Lower leg skin (tissue), 4 donors: ENCODE measurements at regions not wholly inside any gene's neighbourhood (a gene's known extent, or its start where the extent isn't known, plus 50 kb on each side); places are given as distances from the start of the nearest gene placed in this dataset.

ENCODE experiments used
- DNase-seq, 2 donors: peaks; one replicate each; pipeline ENCODE4 v3.0.0-alpha.2; 2019; ENCODE audit warnings: low spot score in 2 of 2
- H3K4me3 ChIP-seq: fragments of 200-600 bp; sonication (generic); 2 replicates; pipeline ENCODE4 v1.5.1; 2017; ENCODE audit warnings: mild to moderate bottlenecking, low read depth; ENCODE audit not compliant: poor library complexity, severe bottlenecking
- POLR2A ChIP-seq, 2 donors: fragments of 450-650 bp; IDR thresholded peaks; one replicate each; pipeline ENCODE4 v1.6.1; 2016 to 2017; ENCODE audit warnings: antibody characterized with exemption in 2 of 2, mild to moderate bottlenecking in 1 of 2, moderate library complexity in 1 of 2
- WGBS, 2 donors: methylation state at CpG; one replicate each; pipeline ENCODE4 v1.1.5; 2018; 5-methylcytosine and 5-hydroxymethylcytosine counted together
- intact Hi-C: fragments of 100-400 bp; cut with DNase I; formaldehyde crosslinking; loops from one replicate; pipeline ENCODE4 v1.15.0; 2023; ENCODE audit warnings: low total_unique reads
- TF ChIP-seq, protein P1 (sequence below), 3 donors: fragments of 450-650 bp; IDR thresholded peaks; one replicate each; pipeline ENCODE4 v1.5.1; 2016; ENCODE audit warnings: antibody characterized with exemption in 3 of 3, mild to moderate bottlenecking in 3 of 3, moderate library complexity in 2 of 3

DNA sequence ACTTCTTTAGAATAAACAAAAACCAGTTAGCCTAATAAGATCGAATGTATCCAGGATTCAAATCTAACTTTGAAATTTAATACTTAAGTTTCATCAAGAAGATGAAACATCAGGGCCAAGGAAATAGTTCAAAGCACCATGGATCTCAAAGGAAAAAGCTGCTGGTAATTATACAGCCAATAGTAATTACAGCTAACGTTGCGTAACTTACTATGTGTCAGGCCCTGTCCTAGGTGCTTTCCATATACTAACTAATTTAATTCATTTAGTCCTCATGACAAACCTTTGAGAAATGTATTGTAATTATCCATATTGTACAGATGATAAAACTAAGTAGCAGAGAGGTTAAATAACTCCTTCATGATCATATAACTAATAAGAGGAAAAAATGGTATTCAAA, 598.6 kb downstream of the NYAP2 start:
- 78 to 80% methylated on average over 3 of the region's 3 CpGs for WGBS, 2 donors
- intact Hi-C loops = no loop called here
- no peak for DNase-seq
- TF ChIP-seq, protein P1, sequence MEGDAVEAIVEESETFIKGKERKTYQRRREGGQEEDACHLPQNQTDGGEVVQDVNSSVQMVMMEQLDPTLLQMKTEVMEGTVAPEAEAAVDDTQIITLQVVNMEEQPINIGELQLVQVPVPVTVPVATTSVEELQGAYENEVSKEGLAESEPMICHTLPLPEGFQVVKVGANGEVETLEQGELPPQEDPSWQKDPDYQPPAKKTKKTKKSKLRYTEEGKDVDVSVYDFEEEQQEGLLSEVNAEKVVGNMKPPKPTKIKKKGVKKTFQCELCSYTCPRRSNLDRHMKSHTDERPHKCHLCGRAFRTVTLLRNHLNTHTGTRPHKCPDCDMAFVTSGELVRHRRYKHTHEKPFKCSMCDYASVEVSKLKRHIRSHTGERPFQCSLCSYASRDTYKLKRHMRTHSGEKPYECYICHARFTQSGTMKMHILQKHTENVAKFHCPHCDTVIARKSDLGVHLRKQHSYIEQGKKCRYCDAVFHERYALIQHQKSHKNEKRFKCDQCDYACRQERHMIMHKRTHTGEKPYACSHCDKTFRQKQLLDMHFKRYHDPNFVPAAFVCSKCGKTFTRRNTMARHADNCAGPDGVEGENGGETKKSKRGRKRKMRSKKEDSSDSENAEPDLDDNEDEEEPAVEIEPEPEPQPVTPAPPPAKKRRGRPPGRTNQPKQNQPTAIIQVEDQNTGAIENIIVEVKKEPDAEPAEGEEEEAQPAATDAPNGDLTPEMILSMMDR (IDR thresholded peaks at IDR 0.05) = no peak
- TF ChIP-seq POLR2A (IDR thresholded peaks at IDR 0.05) = no peak
- H3K4me3 ChIP-seq = no peak overlapping the region

DNA sequence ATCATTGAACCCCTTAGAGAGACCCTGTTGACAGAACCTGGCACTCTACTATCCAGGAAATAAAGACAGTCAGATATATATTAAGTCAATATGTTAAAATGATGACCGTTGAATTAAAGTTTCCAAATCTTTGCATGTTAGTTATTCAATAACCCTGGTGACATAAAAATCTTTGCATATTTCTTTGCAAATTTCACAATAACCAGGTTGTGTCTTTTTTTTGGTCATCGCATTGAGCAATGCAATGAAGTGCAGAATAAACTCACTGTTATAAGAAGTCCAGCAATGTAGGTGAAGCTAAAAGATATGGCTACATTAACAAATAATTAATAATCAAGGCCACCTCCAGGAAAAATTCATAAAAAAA, 596.9 kb downstream of the NYAP2 start:
- no peak for DNase-seq
- H3K4me3 ChIP-seq = no peak overlapping the region
- WGBS, 2 donors = 77 to 79% methylated on average over 2 of the region's 2 CpGs
- intact Hi-C loops = no loop called here
- no peak for TF ChIP-seq POLR2A (IDR thresholded peaks at IDR 0.05)
- TF ChIP-seq, protein P1 (IDR thresholded peaks at IDR 0.05) = no peak

DNA sequence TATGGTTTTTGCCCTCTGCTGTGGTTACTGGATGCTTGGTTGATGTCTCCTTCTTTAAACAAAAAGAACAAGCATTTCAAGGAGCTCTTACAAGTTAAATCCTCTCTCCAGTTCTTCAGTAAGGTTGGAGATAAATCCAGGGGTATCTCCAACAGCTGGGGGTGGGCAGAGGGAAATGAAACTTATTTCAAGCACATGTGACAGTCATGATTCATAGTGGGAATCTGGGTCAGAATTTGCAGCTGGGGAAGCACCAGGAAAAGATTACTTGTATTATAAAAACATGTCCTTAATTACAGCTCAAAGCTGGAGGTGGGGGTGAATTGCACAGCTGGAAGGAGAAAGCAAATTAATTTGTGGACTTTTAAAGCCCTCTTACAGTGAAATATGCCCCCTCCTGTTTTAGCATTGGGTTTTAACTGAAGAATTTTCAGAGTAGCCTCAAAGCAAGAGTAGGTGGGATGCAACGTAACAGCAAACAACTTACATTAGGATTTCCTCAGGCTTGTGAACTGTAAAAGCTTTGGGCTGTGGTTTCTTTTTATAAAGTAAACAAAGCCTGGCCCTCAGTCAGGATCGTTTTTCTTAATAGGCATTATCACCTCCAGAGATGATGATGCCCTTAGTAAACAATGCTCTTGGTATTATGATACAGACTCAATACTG, 596.4 kb downstream of the NYAP2 start:
- DNase-seq = no peak
- intact Hi-C loops = no loop called here
- TF ChIP-seq, protein P1 (IDR thresholded peaks at IDR 0.05) = no peak
- no peak for TF ChIP-seq POLR2A (IDR thresholded peaks at IDR 0.05)
- WGBS, 2 donors = 35% methylated on average over 2 of the region's 2 CpGs
- no peak overlapping the region for H3K4me3 ChIP-seq

DNA sequence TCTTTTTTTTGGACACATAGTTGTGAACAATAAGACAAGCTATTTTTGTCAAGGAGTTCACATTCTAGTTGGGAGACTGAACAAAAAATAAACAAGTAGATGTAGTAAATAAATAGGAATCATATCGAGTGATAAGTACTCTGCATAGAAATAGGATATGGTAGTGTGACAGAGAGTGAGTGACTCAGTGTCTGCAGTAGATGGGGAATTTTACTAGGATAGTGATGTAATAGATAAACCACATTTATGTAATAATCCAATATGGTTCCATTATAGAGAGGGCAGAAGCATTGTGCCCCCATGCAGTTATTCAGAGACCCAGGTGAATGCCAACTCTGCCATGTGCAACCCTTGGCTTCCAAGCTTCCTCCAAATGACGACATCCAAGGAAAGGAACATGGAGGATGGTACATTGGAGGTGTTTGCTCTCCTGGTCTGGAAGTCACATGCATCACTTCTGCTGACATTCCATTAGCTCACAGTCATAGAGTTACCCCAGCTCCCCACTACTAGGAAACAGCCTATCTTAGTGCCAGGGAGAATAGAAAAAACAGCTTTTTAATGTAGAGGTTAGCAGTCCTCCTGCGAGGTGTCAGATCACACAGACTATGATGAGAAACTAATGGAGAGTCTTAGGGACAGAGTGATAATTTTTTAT, 595.4 kb downstream of the NYAP2 start:
- intact Hi-C loops = no loop called here
- DNase-seq = no peak
- TF ChIP-seq, protein P1 (IDR thresholded peaks at IDR 0.05) = no peak
- no peak for TF ChIP-seq POLR2A (IDR thresholded peaks at IDR 0.05)
- WGBS, 2 donors = 86 to 88% methylated on average over 3 of the region's 3 CpGs
- H3K4me3 ChIP-seq = no peak overlapping the region

DNA sequence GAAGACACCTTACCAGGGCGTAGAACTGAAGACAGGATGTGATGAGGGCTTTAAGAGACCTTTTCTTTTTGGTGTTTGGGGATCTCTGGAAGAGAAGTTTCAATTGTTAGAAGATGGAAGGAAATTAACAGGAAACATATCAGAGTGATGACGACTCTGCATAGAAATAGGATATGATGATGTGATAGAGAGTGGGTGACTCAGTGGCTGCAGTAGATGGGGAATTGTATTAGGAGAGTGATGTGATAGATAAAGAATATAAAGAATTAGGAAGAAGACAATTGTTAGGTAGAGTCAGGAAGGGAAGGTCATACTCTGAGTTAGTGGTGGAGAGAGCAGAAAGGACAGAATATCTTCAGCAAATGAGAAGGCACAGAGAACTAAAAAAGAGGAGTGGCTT, 593.9 kb downstream of the NYAP2 start:
- 71 to 74% methylated on average over 2 of the region's 2 CpGs for WGBS, 2 donors
- no peak for DNase-seq
- TF ChIP-seq, protein P1 (IDR thresholded peaks at IDR 0.05) = no peak
- no peak for TF ChIP-seq POLR2A (IDR thresholded peaks at IDR 0.05)
- H3K4me3 ChIP-seq = no peak overlapping the region
- intact Hi-C loops = no loop called here

DNA sequence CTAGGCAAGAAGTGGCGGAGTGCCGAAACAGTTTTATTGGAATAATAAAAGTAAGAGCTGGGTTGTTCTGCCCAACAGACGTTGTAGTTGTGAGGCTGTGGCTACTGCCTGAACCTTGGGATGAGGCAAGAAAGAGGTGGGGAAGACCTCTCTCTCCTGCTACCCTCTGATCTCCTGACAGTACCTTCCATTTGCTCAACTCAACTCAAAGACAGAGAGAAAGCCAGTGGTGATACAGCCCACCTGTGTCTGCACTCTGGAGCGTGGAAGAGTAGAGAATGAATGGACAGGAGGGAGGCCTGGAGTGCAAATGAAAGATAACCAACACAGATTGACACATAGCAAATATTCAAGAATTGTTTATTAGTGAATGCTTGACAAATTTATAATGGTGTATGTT, 590.3 kb downstream of the NYAP2 start:
- no peak overlapping the region for H3K4me3 ChIP-seq
- no peak for TF ChIP-seq POLR2A (IDR thresholded peaks at IDR 0.05)
- TF ChIP-seq, protein P1 (IDR thresholded peaks at IDR 0.05) = no peak
- intact Hi-C loops = no loop called here
- 91 to 99% methylated on average over 4 of the region's 4 CpGs for WGBS, 2 donors
- DNase-seq = no peak
